Activated CD8-positive, alpha-beta memory T cell treated with anti-CD3 and anti-CD28 coated beads for 48 hours (primary cell): ENCODE measurements at regions not wholly inside any gene's neighbourhood (a gene's known extent, or its start where the extent isn't known, plus 50 kb on each side); places are given as distances from the start of the nearest gene placed in this dataset.
"Not testable (repeated sequence)": the region's sequence is repeated elsewhere in the genome, so short reads cannot be mapped to it uniquely, and the experiment has no call there.

ENCODE experiments used
- DNase-seq, 3 experiments: peaks; one replicate each; pipeline ENCODE4 v3.0.0-alpha.2; 2020; ENCODE audit warnings: low read depth in 2 of 3, low spot score in 2 of 3

DNA sequence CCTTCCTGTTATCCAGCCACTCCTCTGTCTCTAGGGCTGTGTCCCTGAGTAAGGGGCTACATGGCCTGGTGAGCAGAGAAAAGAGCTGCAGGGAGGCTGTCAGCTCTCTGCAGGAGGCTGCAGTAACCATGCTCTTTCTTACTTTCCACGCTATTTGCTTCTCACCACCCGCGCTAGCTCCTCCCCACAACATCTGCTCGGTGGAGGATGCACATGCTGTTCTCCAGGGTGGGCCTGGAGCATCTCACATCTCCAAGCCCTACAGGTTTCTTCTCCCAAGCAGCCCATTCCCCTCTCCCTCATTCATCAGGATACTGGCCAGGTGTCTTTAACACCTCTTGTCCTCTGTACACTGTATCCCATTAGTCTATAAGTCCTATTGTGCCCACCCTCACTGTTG, 103.8 kb downstream of the IER5 start:
- DNase-seq = no peak

DNA sequence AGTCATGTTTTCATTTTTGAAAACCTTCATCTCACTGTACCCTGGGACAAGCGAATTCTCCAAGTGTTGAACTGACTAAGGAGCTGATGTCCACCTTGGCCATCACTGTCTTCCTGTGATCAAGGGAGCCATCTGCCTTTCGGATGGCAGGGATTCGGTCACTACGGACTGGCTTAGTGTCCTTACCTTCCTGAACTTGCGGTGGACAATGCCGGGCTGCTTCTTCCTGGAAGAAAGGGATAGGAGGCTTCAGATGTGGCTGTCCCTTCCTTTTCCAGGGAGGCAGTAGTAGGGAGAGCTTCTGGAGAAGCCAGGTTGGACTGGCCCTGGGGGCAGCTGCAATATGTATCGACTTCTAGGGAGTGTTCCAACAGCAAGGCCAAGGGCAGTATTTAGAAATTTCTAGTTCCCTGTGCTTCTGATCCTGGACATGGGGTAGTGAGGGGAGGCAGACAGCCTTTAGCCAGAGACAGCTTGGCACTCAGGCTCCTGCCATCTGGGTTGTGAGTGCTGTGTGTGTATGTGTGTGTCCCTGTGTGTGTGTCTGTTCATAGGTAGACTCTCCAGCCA, 114.6 kb downstream of the IER5 start:
- no peak for DNase-seq

DNA sequence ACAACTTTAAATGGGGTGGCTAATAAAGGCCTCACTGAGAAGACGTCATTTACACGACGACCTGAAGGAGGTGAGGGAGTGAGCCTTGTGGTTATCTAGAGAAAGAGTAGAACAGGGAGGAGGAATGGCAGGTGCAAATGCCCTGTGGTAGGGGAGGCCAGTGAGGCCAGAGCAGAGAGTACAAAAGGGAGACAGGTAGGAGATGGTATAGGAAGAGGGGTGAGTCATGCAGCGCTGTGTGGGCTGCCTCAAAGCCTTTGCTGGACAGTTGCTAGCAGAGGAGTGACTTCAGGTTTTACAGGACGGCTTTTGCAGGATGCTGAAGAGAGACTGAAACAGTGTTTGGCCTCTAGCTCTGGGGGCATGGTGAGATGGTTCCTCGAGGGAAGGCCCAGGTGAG, 116.0 kb downstream of the IER5 start:
- no peak for DNase-seq

DNA sequence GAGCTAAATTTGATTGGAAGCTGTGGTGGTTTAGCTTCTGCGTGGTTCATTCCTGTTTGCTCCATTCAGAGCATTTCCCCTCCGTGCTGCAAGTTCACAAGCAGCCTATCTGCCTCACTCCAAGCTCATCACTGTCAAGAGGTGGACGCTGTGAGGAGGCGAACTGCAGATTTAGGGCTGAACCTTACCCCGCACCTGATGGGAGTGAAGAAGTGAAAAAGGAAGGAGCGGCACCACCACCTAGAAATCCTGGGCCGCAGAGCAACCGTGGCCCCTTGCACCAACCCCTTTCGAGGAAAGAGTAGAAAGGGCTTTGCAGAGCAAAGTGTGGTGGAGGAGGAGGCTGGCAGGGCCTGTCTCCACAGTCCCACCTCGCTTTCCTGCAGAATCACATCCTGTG, 117.4 kb downstream of the IER5 start:
- no peak for DNase-seq

DNA sequence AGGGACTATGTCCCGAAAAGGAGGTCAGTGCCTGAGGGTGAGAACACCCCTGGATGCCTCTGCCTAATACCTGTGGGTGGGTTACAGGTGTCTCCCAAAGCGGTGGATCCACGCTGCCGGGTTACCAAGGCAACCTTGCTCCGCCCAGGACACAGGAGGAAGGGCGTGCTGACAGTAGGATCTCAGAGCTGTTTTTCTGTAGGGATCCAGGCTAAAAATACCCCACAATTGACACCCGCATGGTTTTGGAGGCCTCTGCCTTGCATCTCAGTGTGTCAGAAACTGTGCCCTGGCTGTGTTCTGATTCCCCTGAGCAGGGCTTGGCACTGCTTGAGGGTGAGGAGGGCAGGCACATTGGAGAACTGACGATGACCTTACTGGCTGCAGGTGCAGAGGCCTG, 118.0 kb downstream of the IER5 start:
- DNase-seq = no peak

DNA sequence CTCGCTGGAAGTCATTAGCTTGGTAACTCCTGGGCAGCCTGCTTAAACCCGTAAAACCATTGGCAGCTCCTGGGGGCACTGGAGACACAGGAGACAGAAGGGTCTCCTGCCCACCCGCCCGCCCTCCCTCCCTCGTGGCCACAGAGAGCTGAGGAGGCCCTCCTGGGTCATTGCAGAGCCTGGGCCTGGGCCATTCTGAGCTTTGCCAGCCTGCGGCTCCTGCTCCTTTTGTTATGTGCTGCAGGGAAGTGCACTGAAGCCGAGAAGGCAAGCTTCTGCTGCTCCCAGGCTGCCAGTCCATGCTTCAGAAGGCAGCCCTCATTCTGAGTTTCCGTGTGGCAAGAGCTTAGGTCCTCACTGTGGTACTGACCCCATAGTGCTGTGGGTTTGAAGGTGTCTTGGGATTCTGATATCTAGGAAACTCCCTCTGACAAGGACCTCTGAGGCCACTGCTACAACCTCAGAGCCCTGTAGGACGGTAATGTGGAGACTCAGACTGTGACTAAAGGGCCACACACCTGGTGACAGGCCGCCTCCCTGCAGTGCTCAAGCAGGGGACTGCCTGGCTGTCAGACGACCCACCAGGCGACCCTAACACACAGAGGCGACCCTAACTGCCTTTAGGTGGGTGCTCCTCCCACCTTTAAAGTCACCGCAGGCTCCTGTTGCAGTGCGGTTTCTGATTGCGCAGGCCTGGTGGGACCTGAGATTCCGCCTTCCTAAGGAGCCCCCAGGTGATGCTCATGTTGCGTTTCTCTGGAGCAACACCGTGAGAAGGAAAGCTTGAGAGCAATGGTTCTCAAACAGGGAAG, 118.7 kb downstream of the IER5 start:
- DNase-seq = no peak

DNA sequence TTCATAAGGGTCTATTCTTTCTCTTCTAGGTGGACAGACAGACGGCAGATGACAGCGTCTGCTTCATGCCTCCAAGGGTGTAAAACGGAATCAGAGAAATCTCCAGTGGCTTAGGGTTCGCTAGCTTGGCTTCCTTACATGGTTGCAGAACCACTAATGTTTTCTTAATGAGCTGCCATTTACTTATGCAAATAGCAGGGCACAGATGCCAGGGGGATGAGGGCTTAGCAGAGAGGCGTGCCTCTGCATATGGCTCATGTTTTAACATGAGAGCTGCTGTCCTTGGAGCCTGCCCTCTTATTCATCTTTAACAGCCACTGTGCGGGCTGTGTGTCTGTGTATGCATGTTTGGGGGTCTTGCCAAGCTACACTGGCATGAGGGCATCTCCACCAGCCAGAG, 119.6 kb downstream of the IER5 start:
- no peak for DNase-seq

DNA sequence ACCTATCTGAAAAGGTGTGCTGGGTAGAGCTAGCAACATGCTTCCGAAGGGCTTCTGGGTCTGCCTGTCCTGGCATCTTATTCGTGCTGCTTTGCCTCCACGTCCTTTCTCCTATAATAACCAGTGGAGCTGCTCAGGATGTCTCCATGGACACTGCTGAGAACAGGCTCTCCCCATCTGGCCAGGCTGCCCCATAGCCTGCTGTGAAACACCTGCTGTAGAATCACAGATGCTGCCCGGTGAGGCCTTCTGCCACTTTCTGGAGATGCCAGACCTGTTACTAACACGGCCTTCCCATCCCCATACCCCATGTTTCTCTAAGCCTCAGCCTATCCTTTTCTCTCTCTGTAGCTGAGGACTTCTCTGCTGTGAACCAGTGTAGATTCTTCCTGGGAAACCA, 120.5 kb downstream of the IER5 start:
- no peak for DNase-seq

DNA sequence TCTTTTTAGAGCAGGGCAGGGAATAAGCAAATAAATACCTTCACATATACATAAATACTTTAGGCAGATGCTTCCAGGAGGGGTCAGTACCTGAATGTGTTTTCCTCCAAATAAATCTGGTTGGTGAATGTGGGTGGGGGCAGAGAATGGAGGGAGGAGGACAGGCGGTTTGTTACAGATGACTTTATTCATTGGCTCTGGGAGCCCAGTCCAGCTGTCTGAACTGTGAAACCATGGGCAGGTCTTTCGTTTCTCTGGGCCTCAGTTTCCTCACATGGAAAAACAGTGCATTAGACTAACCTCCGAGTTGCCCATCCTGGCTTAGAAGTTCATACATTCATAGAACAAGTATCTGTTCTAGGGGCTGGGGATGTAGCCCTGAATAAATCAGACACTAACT, 124.6 kb downstream of the IER5 start:
- DNase-seq = no peak

DNA sequence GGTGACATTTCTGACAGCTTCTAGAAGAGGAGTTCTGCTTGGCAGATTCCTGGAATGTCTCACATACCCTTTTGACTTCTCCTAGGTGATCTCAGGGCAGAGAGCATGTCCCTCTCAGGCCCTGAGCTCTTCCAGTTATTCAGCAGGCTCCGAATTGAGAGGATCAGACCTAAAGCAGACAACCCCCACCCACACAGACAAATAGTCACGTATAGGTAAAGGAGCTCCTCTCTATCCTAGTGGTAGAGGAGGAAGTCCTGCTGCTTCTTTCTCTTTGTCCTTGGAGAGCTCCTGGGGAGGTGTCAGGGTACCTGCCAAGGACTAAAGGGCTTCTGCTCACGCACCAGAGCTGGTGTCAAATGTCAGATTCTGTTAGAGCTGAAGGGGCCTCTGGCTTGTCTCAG, 128.1 kb downstream of the IER5 start:
- no peak for DNase-seq

DNA sequence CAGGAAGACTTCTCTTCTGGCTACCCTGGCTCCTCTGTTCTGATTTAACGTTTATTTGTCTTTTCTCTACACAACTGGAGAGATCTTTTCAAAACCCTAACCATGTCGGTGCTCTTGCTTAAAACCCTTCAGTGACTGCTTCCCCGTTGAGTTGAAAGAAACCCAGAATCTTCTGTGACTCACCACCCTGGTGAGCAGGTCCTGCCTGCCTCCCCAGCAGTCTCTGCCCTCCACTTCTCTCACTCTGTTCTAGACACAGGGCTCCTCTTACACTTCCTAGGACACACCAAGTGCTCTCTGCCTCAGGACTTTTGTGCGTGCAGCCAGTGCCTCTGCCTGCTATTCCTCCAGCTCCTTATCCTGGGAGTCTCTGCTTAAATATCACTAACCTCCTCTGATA, 131.4 kb downstream of the IER5 start:
- no peak for DNase-seq

DNA sequence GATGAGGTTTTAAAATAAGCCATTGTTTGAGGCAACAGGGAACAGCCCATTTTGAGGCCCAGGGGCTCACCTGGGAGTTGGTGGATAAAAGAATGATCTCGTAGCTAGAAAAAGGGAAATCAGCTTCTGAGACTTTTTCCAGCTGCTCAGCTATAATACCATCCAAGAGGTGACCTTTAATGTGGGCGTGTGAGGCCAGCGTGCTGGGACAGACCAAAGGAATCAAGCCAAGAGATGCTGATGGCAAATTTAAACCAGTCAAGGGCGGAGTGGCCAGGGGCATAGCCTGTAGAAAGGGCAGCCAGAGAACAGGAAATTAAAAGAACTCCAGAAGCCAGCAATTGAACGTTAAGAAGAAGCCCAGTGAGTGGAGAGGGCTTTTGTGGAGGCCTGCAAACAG, 132.6 kb downstream of the IER5 start:
- DNase-seq = no peak

DNA sequence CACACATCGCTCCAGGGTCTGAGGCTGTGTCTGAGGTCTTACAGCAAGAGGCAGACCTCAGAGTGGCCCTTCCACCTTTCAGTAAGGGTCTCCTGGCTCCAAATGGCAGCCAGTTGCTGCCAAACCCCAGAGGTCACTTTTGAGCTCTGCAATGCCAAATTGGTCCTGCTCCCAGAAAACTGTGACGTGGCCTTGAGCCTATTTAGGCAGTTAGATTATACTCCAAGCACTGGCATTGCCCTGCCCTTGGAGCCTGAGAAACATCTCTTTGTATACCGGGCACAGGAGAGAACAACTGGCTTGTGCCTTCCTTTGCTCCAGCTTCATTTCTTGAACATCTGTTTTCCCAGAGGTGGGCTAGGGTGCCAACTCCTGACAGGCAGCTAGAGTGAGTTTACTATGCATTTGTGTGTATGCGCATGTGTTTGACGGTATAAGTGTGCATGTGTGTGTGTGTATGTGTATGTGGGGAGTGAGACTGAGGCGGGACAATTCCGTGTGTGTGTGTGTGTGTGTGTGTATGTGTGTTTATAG, 134.5 kb downstream of the IER5 start:
- no peak for DNase-seq

DNA sequence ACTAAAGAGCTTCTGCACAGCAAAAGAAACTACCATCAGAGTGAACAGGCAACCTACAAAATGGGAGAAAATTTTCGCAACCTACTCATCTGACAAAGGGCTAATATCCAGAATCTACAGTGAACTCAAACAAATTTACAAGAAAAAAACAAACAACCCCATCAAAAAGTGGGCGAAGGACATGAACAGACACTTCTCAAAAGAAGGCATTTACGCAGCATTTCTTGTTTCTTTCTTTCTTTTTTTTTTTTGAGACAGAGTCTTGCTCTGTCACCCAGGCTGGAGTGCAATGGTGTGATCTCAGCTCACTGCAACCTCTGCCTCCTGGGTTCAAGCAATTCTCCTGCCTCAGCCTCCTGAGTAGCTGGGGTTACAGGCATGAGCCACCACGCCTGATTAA, 138.2 kb downstream of the IER5 start:
- not testable (repeated sequence) for DNase-seq

DNA sequence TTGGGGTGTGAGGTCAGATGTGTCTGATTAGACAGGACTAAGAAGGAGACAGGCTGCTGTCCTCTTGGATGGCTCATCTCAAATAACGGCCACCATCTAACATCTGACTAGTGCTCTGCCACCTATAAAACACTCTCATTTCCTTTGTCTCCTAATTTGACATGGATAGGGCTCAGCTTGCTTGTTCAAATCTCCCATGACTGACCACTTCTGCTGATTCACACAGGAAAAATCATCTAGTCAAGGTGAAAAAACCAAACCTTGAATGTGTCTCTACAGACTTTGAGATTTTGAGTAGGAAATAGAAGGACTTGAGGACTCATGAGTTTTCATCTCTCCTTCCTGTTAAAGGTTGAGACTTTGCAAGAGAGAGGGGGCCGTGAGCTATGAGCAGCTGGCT, 150.6 kb downstream of the IER5 start:
- DNase-seq = no peak

DNA sequence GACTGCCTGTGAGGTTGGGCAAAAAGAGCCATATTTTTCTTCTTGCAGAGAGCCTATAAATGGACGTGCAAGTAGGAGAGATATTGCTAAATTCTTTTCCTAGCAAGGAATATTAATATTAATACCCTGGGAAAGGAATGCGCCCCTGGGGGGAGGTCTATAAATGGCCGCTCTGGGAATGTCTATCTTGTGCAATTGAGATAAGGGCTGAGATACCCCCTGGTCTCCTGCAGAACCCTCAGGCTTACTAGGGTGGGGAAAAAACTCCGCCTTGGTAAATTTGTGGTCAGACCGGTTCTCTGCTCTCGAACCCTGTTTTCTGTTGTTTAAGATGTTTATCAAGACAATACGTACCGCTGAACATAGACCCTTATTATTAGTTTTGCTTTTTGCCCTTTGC, 157.8 kb downstream of the IER5 start:
- DNase-seq = not testable (repeated sequence)

DNA sequence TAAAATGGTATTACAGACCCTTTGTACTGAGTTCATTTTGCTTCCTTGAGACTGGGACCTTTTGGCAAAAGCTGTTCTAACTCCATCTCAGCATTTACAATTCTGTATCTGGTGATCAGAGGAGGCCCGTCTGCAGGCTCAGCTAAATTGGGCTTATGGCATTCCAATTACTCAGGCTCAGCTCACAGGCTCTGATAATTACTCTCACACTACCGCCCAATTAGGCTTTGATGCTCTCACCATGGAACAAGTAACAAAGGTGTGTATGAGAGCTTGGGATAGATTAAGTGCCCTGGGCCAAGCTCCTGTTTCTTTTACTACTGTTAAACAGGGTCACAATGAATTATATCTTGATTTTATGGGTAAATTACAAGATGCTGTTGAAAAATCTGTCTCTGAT, 159.9 kb downstream of the IER5 start:
- DNase-seq = not testable (repeated sequence)

DNA sequence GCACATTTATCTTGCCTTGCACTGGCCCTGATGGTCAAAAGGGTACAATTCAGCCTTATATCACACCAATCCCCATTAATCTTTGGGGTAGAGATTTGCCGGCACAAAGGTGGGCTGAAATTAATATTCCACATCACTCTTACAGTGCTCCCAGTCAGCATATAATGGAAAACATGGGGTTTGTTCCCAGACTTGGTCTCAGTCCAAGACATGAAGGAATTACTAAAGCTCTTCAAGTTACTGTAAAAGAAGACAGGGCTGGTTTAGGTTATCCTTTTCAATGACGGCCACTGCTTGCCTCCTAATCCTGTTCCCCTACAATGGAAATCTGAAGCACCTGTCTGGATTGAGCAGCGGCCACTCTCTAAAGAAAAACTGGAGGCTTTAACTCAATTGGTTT, 160.7 kb downstream of the IER5 start:
- no peak for DNase-seq

DNA sequence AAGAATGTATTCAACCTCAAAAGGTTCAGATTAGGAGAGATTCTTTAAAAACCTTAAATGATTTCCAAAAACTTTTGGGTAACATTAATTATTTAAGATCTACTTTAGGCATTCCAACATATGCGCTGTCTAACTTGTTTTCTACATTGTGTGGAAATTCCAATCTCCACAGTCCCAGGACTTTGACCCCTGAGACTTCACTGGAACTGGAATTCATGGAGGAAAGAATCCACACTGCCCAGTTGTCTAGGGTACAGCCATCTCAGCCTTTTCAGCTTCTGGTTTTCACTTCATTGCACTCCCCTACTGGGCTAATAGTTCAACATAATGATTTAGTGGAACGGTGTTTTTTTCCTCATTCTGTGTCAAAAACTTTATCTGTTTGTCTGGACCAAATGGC, 161.5 kb downstream of the IER5 start:
- DNase-seq = no peak

DNA sequence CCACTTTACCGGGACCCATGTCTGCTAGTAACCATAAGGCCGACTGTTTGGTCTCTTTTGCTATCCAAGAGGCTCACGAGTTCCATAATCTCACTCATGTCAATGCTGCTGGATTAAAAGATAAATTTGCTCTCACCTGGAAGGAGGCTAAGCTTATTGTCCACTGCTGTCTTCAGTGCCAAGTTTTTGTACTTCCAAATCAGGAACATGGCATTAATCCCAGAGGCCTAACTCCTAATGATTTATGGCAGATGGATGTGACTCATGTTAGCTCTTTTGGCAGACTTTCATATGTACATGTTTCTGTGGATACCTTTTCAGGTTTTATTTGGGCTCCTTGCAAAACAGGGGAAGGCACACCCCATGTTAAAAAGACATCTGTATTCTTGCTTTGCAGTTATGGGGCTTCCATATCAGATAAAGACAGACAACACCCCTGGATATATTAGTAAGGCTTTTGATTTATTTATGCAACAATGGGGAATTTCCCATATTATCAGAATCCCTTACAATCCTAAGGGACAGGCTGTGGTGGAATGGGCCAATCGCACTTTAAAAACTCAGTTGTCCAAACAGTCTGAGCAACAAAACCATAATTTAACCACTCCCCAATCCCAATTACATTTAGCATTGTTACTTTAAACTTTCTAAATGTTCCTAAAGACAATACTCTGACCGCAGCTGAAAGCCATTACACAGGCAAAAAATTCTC, 162.7 kb downstream of the IER5 start:
- no peak for DNase-seq

DNA sequence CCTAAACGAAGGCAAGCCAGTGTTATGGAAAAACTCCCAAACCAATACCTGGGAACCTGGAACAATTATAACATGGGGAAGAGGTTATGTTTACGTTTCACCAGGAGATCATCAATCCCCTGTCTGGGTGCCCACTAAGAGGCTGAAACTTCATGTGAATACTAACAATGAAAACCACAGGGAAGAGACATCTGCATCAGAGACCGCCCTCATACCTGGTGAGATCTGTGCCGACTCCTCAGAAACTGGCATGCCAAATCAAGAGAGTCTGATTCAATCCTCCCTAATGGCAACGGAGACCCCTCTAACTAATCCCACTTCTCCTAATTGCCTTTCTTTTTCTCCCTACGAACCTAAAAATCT, 163.2 kb downstream of the IER5 start:
- no peak for DNase-seq

DNA sequence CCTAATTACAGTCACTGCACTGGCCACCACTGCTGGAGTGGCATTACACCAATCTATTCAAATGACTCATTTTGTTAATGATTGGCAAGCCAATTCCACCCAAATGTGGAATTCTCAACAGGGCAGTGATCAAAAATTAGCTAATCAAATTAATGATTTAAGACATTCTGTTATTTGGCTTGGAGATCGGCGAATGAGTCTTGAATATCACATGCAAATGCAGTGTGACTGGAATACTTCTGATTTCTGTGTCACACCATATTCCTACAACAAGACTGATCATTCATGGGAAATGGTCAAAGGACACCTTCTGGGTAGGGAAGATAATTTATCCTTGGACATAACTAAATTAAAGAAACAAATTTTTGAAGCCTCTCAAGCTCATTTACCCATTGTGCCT, 165.1 kb downstream of the IER5 start:
- not testable (repeated sequence) for DNase-seq
